BJ (cell line): ENCODE measurements at regions not wholly inside any gene's neighbourhood (a gene's known extent, or its start where the extent isn't known, plus 50 kb on each side); places are given as distances from the start of the nearest gene placed in this dataset.

Experiments
- CTCF ChIA-PET: fragments of 350-600 bp; formaldehyde crosslinking; extraction: SDS; loops from one replicate; lab custom pipeline; 2021; ENCODE audit warnings: antibody characterized with exemption, inconsistent platforms; lab: Yijun Ruan, JAX
- POLR2A ChIA-PET: fragments of 300-600 bp; sonication (Branson Sonifier 250); formaldehyde crosslinking; extraction: SDS; loops from one replicate; lab custom pipeline; 2021; ENCODE audit warnings: antibody characterized with exemption; lab: Charles Lee
- DNase-seq: peaks from one replicate; pipeline ENCODE4 v3.0.0-alpha.2; 2011; ENCODE audit warnings: low read depth
- H3K27me3 ChIP-seq: 2 replicates; pipeline ENCODE4 v1.6.0; 2011; ENCODE audit warnings: low read length; ENCODE audit not compliant: control insufficient read depth, insufficient read depth
- H3K36me3 ChIP-seq: 2 replicates; pipeline ENCODE4 v1.5.1; 2011; ENCODE audit warnings: low read length; ENCODE audit not compliant: control insufficient read depth, insufficient read depth
- H3K4me3 ChIP-seq: 2 replicates; pipeline ENCODE4 v1.5.1; 2011; ENCODE audit warnings: low read depth, mild to moderate bottlenecking, control low read depth, low read length
- CTCF ChIP-seq: IDR thresholded peaks from 2 replicates; pipeline ENCODE4 v1.5.1; 2011; ENCODE audit warnings: low read depth, mild to moderate bottlenecking, control low read depth, inconsistent platforms, low read length, moderate library complexity; ENCODE audit not compliant: insufficient read depth

DNA sequence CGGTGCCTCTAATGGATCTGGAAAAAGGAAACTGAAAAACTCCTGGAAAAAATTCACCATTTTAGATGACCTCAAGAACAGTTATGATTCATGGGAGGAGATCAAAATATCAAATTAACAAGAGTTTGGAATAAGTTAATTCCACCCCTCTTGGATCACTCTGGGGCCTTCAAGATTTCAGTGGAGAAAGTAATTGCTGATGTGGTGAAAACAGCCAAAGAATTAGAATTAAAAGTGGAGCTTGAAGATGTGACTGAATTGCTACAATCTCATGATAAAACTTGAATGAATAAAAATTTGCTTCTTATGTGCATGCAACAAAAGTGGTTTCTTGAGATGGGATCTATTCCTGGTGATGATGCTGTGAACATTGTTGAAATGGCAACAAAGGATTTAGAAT is 974.4 kb upstream of the GYPC start:
- TF ChIP-seq CTCF: no peak
- Histone ChIP-seq H3K4me3 (no peak overlapping the region), H3K36me3 (no peaks in the 10 kb centered on the region), H3K27me3 (no peaks in the 10 kb centered on the region)
- POLR2A ChIA-PET: no interaction called here
- DNase-seq: no peak
- CTCF ChIA-PET: no interaction called here

DNA sequence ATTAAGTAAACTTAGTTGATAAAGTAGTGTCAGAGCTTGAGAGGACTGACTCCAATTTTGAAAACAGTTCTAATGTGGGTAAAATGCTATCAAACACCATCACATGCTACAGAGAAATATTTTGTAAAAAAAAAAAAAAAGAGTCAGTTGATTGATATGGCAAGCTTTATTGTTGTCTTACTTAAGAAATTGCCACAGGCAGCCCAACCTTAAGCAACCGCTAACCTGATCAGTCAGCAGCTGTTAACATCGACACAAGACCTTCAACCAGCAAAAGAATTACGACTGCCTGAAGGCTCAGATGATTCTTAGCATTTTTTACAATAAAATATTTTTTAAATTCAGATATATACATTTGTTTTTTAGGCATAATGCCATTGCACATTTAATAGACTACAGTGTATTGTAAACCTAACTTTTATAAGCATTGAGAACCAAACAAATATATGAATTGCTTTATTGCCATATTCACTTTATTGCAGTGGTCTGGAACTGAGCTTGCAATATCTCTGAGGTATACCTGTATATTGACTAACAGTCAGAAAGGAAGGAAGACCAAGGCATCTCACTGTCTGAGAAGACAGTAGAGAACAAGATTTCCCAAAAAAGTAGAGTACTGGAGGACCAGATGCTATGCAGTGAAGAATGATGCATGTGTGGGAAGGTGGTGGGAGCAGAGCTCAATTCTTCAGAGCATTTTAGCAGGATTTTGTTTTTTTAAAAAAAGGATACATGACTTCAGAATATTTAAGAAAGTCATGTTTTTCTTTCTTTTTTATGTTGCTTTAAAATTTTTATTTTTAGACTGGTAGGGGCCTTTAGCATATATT is 973.8 kb upstream of the GYPC start:
- ChIA-PET CTCF (no interaction called here), POLR2A (no interaction called here)
- Histone ChIP-seq H3K27me3 (no peaks in the 10 kb centered on the region), H3K36me3 (no peaks in the 10 kb centered on the region), H3K4me3 (no peak overlapping the region)
- no peak for DNase-seq
- no peak for TF ChIP-seq CTCF

DNA sequence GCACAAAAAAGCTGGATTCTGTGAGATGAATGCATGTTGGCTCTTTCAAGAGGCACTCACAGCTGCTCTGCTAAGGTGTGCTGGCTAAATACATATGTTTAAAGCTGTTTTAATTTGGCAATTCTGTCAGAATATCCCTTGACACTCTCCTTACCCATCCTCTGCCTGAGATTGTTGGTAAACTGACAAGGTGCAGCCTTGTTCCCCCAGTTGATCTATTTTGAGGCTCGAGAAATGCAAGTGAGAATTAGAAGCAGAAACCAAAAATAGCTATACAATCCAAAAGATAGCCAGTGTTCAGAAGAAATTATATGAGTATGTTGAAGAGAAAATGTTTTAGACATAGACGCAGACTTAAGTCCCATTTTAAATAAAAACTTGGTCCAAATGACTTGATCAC is 971.7 kb upstream of the GYPC start:
- Histone ChIP-seq H3K27me3 (no peaks in the 10 kb centered on the region), H3K4me3 (no peak overlapping the region)
- CTCF ChIA-PET: no interaction called here

DNA sequence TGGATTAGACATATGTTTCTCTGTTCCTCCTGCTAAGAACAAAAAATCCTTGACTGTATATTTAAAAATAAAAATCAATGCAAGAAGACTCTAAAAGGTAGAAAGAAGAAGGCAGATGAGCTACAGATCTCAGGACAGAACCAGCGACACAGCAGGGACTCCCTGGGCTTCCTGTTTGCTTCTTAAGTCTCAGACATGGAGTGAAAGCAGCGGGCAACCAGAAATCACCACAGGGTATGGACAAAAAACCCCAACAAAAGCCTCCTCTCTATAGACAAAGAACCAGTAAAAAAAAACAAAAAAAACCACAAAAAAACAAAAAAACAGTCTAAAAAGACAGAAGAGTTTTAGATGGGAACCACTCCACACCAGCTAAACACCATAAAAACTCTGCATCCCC is 971.0 kb upstream of the GYPC start:
- POLR2A ChIA-PET: no interaction called here
- H3K36me3 ChIP-seq: no peaks in the 10 kb centered on the region
- H3K27me3 ChIP-seq: no peaks in the 10 kb centered on the region
- H3K4me3 ChIP-seq: no peak overlapping the region
- no peak for DNase-seq
- no peak for TF ChIP-seq CTCF
- CTCF ChIA-PET: no interaction called here

More for the DNA sequence above, 971.7 kb upstream of the GYPC start:
- TF ChIP-seq CTCF: no peak
- H3K36me3 ChIP-seq: no peaks in the 10 kb centered on the region
- POLR2A ChIA-PET: no interaction called here
- no peak for DNase-seq

- Histone ChIP-seq H3K4me3 (no peak overlapping the region), H3K36me3 (no peaks in the 10 kb centered on the region), H3K27me3 (no peaks in the 10 kb centered on the region)
- no peak for TF ChIP-seq CTCF
- DNase-seq: no peak
- ChIA-PET POLR2A (no interaction called here), CTCF (no interaction called here)
Observed at GRCh38 chr2:125696560-125696959, 959.4 kb upstream of the GYPC start.
